Fibroblast of lung (primary cell): ENCODE measurements at regions not wholly inside any gene's neighbourhood (a gene's known extent, or its start where the extent isn't known, plus 50 kb on each side); places are given as distances from the start of the nearest gene placed in this dataset.

ENCODE experiments used
- CTCF ChIP-seq, 2 donors: IDR thresholded peaks in 1 of 2; conservative IDR thresholded peaks in 1 of 2; 1 replicate in 1 of 2; 2 replicates in 1 of 2; pipeline ENCODE4 v1.5.1; 2011 to 2012; ENCODE audit warnings: low read length in 2 of 2, control low read depth in 1 of 2, inconsistent platforms in 1 of 2, low read depth in 1 of 2, mild to moderate bottlenecking in 1 of 2
- EZH2 ChIP-seq: IDR thresholded peaks from 2 replicates; pipeline ENCODE4 v1.5.1; 2012; ENCODE audit warnings: low read length, control low read depth, mild to moderate bottlenecking; ENCODE audit errors: missing control alignments

GRCh38 chr5:114305402-114306207, 56.3 kb upstream of the KCNN2 start:
- TF ChIP-seq CTCF (conservative IDR thresholded peaks at IDR 0.05 in 1 of 2, IDR thresholded peaks at IDR 0.05 in 1 of 2; ENCODE audit: low read depth in 1 of 2, low read length in 2 of 2) = peak; percentile 25 to 75
- no peak for TF ChIP-seq EZH2
